ENCODE measurements at regions not wholly inside any gene's neighbourhood (a gene's known extent, or its start where the extent isn't known, plus 50 kb on each side); places are given as distances from the start of the nearest gene placed in this dataset.

DNA sequence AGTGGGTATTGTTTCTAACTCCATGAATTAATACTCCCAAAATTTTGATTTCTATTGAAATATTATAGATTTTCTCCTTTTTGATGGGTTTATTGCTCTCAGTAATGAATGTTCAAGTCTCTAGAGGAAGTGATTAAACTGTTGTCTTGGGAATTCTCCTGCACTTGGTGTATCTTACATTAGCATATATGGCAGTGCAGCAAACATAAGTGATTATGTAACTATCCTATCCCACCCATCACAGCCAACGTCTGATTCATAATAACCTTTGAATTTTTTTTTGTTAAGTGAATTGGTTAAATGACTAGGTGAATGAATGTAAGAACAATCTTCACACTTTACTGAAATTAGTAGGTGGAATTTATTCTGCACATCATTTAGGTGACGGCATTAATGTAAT lies 483.7 kb downstream of the TAF11L14 start:
- no peak for DNase-seq

- DNase-seq = no peak
These were observed 485.0 kb downstream of the TAF11L14 start for GRCh38 chr5:18119156-18119785.

DNA sequence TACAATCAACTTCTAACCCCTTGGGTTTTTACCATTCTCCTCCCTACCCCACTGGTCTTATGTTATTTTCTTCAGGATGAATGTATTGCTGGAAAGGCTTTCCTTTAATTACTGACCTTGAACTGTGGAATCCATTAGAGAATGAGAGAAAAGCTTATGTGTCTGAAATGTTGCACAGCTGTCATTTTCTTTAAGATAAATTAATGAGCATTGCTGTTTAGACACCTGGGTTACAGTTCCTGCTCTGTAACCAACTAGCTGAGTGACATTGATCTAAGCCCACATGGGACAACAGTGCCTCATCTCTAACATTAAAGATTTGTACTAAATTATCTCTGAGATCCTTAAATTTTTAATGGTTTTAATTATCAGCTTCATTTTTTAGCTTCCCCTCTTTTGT lies 507.0 kb downstream of the TAF11L14 start:
- no peak for DNase-seq

DNA sequence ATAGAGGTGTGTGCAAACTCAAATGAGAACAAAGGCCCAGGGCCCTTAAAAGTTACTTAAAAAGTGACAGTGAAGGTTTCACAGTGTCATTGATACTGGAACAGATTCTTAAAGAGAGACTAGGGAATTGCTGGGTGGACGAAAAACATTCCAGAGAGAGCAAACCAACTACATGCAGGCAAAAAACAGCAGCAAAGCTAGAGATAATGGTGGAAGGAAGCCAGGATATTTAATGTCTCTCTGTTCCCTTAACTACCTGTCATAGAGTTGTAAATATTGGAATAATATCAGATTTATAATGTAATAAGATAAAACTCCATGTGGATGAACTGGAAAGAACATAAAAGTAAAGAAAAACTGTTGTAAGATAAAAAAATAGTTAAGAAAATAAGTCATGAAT lies 508.6 kb downstream of the TAF11L14 start:
- DNase-seq = no peak

- DNase-seq = no peak
These were observed 518.4 kb downstream of the TAF11L14 start for GRCh38 chr5:18152671-18153070.

DNA sequence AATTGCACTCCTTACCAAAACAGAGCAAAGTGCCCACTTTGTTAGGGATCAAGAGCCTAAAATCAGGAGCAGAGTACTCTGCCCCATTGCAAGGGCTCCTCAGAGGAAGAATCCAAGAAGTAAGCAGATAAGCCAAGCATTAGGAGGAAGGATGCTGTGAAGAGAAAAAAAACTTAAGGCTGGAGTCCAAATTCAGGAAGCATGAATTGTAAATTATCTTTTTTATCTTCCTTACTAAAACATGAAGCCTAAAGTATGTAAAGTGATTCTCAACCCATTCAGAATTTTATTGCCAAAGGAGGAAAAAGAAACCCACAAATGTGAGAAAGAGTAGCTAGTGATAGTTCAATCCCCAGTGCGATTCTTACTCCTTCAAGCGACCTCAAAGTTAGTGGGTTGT lies 523.9 kb downstream of the TAF11L14 start:
- no peak for DNase-seq

- DNase-seq = peak; percentile 31 to 82
These were observed 525.1 kb downstream of the TAF11L14 start for GRCh38 chr5:18159331-18159730.

DNA sequence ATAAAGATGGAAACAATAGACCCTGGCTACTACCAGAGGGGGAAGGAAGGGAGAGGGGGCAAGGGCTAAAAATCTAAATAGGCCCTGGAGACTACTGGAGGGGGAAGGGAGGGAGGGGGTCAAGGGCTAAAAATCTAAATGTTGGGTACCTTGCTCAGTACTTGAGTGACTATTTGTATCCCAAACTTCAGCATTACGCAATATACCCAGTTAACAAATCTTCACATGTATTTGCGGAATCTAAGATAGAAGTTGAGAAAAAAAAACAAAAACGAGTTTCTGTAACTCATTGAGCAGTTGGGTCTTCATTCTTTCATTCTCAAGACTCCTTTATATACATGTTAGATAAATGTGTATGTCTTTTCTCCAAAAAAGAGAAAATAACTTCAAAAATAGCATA lies 537.4 kb downstream of the TAF11L14 start:
- no peak for DNase-seq

- no peak for DNase-seq
These were observed 545.3 kb downstream of the TAF11L14 start for GRCh38 chr5:18179579-18179978.

- no peak for DNase-seq
These were observed 547.3 kb downstream of the TAF11L14 start for GRCh38 chr5:18181575-18181974.

GRCh38 chr5:18195910-18196309 lies 561.6 kb downstream of the TAF11L14 start:
- no peak for DNase-seq

DNA sequence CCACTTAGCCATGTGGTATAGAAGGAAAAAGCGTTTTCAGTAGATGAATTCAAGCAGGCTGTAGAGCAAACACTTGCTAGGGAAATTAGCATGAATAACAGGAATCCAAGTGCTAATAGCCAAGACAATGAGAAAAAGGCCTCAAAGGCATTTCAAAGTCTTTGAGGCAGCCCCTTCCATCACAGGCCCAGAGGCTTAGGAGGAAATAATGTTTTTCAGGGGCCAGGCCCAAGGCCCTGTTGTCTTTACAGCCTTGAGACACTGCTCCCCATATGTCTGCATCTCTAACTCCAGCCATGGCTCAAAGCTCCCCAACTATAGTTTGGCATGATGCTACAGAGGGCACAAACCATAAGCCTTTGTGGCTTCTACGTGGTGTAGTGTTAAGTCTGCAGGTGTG lies 563.5 kb downstream of the TAF11L14 start:
- no peak for DNase-seq

- no peak for DNase-seq
These were observed 567.9 kb downstream of the TAF11L14 start for GRCh38 chr5:18202164-18202563.

GRCh38 chr5:18203296-18203695 lies 569.0 kb downstream of the TAF11L14 start:
- DNase-seq = no peak

DNA sequence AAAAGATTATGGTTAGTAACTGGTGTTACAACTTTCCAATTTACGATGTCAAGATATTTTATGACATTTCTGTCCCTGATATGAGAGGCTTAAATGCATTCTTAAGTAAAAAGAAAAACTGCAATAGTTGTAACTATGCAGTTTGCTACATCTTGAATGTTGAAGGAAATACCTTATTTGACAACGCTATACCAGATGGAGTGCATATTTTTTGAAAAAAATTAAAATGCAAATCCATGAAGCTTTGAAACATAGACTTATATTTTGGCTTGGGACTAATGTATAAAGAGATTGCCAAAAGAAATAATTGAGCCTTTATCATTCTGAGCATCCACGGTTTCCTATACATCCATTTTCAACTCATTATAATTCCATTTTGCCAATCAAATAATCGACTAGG lies 579.4 kb downstream of the TAF11L14 start:
- DNase-seq = no peak

DNA sequence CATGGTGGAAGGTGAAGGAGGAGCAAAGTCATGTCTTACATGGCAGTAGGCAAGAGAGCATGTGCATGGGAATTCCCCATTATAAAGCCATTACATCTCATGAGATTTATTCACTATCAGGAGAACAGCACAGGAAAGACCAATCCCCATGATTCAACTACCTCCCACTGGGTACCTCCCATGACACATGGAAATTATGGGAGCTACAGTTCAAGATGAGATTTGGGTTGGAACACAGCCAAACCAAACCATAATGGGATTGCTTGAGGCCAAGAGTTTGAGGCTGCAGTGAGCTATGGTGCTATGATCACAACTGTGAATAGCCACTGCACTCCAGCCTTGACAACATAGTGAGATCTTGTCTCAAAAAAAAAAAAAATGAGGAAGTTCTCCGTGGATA lies 581.8 kb downstream of the TAF11L14 start:
- DNase-seq = no peak

DNA sequence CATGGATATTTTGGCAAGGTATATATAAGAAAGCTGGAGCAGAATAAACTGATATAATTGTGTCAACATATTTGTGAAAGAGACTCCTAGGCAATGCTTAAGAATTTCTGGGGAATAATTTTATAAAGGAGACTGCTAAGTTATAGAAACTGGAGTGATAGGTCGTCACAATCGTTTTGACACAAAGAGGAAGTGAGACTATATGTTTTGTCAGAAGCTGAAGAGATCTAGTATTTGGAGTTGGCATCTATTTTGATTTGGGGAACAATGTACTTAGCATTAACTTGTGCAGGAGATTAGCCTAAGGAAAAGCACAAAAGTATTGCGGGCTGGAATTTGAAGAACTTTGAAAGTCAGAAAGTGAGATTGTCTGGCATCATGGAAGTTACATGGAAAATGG lies 582.5 kb downstream of the TAF11L14 start:
- no peak for DNase-seq

- no peak for DNase-seq
These were observed 585.0 kb downstream of the TAF11L14 start for GRCh38 chr5:18219241-18219640.

GRCh38 chr5:18220631-18221030 lies 586.4 kb downstream of the TAF11L14 start:
- no peak for DNase-seq

- DNase-seq = no peak
These were observed 602.1 kb downstream of the TAF11L14 start for GRCh38 chr5:18236386-18236785.

DNA sequence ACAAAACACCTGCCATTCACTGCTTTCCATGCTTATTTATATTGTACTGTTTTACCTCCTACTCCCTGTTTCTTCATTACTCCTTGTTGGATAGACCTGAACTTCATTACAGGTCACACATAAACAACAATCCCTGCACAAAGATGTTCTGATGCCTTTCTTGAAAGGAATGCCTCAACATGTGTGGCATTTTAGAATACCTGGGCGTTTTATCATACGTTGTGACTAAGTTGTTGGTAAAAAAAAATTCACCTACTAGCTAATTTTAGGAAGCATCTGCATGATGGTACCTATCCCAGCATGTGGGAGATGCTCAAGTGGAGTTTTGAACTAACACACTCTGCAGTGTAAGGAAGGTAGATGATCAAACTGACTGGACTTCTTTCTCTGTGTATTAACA lies 604.1 kb downstream of the TAF11L14 start:
- DNase-seq = no peak

DNA sequence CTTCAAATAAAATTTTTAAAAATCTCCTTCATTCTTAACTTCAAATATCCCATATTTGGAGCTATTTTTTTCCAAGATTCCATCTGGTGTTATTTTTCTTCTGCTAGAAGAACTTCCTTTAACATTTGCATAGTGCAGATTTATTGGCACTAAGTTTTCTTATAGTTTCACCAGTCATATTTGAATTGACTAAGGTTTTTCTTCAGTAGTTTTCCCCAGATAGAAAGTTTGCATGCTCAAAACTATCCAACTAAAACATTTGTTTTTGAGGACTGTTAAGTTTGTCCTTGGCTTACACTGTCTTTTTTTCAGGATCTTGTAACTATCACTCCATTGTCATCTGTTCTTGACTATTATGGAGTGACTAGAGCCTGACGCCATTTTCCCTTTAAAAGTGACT lies 606.7 kb downstream of the TAF11L14 start:
- no peak for DNase-seq

- no peak for DNase-seq
These were observed 609.6 kb downstream of the TAF11L14 start for GRCh38 chr5:18243846-18244245.

- DNase-seq = no peak
These were observed 610.0 kb downstream of the TAF11L14 start for GRCh38 chr5:18244309-18244708.

DNA sequence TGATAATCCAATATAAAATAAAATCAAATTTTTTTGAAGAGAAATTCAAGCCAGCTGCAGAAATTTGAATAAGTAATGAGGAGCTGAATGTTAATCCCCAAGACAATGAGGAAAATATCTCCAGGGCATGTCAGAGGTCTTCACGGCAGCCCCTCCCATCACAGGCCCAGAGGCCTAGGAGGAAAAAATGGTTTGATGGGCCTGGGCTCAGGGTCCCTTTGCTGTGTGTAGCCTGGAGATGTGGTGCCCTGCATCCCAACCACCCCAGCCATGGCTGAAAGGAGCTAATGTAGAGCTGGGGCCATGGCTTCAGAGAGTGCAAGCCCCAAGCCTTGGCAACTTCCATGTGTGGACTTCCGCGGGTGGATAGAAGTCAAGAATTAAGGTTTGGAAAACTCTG lies 618.3 kb downstream of the TAF11L14 start:
- no peak for DNase-seq

Data from inflammatory macrophage (primary cell).